K562 (cell line): ENCODE measurements at regions not wholly inside any gene's neighbourhood (a gene's known extent, or its start where the extent isn't known, plus 50 kb on each side); places are given as distances from the start of the nearest gene placed in this dataset.

Experiments
- ATF7 ChIP-seq: fragments of 450-650 bp; IDR thresholded peaks from 2 replicates; pipeline ENCODE4 v1.7.1; 2014; ENCODE audit warnings: mild to moderate bottlenecking, moderate library complexity
- CCNT2 ChIP-seq: IDR thresholded peaks from 2 replicates; pipeline ENCODE4 v1.6.1; 2011; ENCODE audit warnings: borderline replicate concordance, low read depth, mild to moderate bottlenecking, moderate library complexity, mixed read lengths, low read length; ENCODE audit not compliant: insufficient read length; ENCODE audit errors: extremely low read depth
- CUX1 ChIP-seq: fragments of 200-800 bp; sonication (Bioruptor generic); IDR thresholded peaks from 2 replicates; pipeline ENCODE4 v1.6.1; 2016; ENCODE audit warnings: missing genetic modification characterization, missing compliant biosample characterization
- GABPA ChIP-seq: fragments of 200-800 bp; sonication (Bioruptor generic); conservative IDR thresholded peaks from 2 replicates; pipeline ENCODE4 v1.6.1; 2016; ENCODE audit warnings: low read depth, missing genetic modification characterization, missing compliant biosample characterization
- KLF10 ChIP-seq: fragments of 250-450 bp; sonication (Bioruptor Pico); IDR thresholded peaks from 2 replicates; pipeline ENCODE4 v1.6.1; 2021; ENCODE audit warnings: matching md5 sums
- NCOA1 ChIP-seq: fragments of 450-650 bp; IDR thresholded peaks from 2 replicates; pipeline ENCODE4 v1.6.1; 2016; ENCODE audit warnings: low read depth
- NEUROD1 ChIP-seq: fragments of 150-350 bp; IDR thresholded peaks from 2 replicates; pipeline ENCODE4 v1.6.1; 2014; ENCODE audit warnings: borderline replicate concordance, low read length, low read depth; ENCODE audit not compliant: partially characterized antibody
- SRSF7 ChIP-seq: fragments of 200-400 bp; formaldehyde crosslinking; optimal IDR thresholded peaks from 2 replicates; pipeline ENCODE3; 2017; ENCODE audit warnings: mild to moderate bottlenecking, low read depth, low read length
- ZNF23 ChIP-seq: fragments of 250-450 bp; sonication (Bioruptor Pico); IDR thresholded peaks from 2 replicates; pipeline ENCODE4 v1.4.0; 2020; ENCODE audit warnings: mild to moderate bottlenecking
- ZNF24 ChIP-seq: fragments of 450-650 bp; IDR thresholded peaks from 2 replicates; pipeline ENCODE4 v1.6.1; 2016
- ZNF644 ChIP-seq: fragments of 200-800 bp; sonication (Bioruptor generic); IDR thresholded peaks from 2 replicates; pipeline ENCODE4 v1.6.1; 2016; ENCODE audit warnings: low read depth, missing genetic modification characterization, missing compliant biosample characterization
- TF ChIP-seq, protein P1 (sequence below): fragments of 250-450 bp; sonication (Bioruptor Pico); IDR thresholded peaks from 2 replicates; pipeline ENCODE4 v1.4.0; 2020; ENCODE audit warnings: mild to moderate bottlenecking, moderate library complexity
- TF ChIP-seq, protein P2 (sequence below): conservative IDR thresholded peaks from 2 replicates; pipeline ENCODE4 v1.6.1; 2011; ENCODE audit warnings: low read depth, mild to moderate bottlenecking, low read length; ENCODE audit not compliant: control insufficient read depth
- TF ChIP-seq, protein P3 (sequence below): fragments of 450-650 bp; formaldehyde crosslinking; IDR thresholded peaks from 2 replicates; pipeline ENCODE4 v1.4.0; 2020; ENCODE audit warnings: mild to moderate bottlenecking, moderate library complexity

DNA sequence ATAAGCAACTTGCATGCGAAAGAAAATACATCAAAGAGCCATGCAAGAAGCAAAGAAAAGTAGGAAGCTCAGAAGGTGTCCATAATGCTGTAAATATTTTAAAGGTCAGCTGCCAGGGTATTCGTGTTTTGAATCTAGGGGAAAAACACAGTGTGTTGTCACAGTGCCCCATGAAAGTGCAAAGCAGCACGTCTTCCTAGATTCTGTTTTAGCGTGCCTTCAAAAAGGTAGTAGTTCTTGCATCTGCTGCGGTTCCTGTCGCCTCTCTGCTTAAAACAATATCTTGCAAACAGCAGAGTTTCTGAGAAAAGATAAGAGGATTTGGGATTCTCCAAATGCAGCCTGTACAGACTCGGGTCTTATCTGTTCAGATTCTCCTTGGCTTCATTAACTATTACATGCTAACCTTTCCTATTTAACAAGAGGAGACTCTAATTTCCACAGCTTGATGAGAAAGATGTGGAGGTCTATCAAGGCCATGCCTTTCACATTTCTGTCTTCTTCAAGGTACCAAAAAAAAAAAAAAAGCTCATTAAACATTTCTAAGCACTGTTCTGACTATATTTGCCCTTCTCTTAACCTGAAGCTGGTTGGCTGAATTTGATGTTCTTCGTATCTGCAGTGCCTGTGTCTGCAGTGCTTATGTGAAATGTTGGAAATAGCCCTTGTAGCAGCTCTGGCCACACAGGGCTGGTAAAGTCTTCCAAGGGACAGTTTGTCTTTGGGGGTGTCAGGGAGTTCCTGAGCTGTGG is 297.5 kb downstream of the ADGB start (continued):
- TF ChIP-seq ZNF23 (CRISPR knock-in tag): no peak
- TF ChIP-seq ZNF24: no peak
- TF ChIP-seq CUX1 (CRISPR knock-in tag): 0 out of 2 replicates have a peak, but pooled peaks have one; percentile 51
- peak; percentile 60 for TF ChIP-seq CCNT2
- TF ChIP-seq, protein P1, sequence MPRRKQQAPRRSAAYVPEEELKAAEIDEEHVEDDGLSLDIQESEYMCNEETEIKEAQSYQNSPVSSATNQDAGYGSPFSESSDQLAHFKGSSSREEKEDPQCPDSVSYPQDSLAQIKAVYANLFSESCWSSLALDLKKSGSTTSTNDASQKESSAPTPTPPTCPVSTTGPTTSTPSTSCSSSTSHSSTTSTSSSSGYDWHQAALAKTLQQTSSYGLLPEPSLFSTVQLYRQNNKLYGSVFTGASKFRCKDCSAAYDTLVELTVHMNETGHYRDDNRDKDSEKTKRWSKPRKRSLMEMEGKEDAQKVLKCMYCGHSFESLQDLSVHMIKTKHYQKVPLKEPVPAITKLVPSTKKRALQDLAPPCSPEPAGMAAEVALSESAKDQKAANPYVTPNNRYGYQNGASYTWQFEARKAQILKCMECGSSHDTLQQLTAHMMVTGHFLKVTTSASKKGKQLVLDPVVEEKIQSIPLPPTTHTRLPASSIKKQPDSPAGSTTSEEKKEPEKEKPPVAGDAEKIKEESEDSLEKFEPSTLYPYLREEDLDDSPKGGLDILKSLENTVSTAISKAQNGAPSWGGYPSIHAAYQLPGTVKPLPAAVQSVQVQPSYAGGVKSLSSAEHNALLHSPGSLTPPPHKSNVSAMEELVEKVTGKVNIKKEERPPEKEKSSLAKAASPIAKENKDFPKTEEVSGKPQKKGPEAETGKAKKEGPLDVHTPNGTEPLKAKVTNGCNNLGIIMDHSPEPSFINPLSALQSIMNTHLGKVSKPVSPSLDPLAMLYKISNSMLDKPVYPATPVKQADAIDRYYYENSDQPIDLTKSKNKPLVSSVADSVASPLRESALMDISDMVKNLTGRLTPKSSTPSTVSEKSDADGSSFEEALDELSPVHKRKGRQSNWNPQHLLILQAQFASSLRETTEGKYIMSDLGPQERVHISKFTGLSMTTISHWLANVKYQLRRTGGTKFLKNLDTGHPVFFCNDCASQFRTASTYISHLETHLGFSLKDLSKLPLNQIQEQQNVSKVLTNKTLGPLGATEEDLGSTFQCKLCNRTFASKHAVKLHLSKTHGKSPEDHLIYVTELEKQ (CRISPR knock-in tag): peak; percentile 68; the same call in 1 of the 2 replicates
- TF ChIP-seq ATF7: 0 out of 2 replicates have a peak, but pooled peaks have one; percentile 54
- no peak; the same call in none of the 2 replicates for TF ChIP-seq ZNF644 (tag)
- peak; percentile 17 for TF ChIP-seq NEUROD1
- TF ChIP-seq GABPA (tag): 0 out of 2 replicates have a peak, but pooled peaks have one; percentile 12
- TF ChIP-seq, protein P2, sequence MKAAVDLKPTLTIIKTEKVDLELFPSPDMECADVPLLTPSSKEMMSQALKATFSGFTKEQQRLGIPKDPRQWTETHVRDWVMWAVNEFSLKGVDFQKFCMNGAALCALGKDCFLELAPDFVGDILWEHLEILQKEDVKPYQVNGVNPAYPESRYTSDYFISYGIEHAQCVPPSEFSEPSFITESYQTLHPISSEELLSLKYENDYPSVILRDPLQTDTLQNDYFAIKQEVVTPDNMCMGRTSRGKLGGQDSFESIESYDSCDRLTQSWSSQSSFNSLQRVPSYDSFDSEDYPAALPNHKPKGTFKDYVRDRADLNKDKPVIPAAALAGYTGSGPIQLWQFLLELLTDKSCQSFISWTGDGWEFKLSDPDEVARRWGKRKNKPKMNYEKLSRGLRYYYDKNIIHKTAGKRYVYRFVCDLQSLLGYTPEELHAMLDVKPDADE: no peak
- 0 out of 2 replicates have a peak, but pooled peaks have one; percentile 18 for TF ChIP-seq NCOA1
- TF ChIP-seq, protein P3, sequence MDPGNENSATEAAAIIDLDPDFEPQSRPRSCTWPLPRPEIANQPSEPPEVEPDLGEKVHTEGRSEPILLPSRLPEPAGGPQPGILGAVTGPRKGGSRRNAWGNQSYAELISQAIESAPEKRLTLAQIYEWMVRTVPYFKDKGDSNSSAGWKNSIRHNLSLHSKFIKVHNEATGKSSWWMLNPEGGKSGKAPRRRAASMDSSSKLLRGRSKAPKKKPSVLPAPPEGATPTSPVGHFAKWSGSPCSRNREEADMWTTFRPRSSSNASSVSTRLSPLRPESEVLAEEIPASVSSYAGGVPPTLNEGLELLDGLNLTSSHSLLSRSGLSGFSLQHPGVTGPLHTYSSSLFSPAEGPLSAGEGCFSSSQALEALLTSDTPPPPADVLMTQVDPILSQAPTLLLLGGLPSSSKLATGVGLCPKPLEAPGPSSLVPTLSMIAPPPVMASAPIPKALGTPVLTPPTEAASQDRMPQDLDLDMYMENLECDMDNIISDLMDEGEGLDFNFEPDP (CRISPR knock-in tag): 0 out of 2 replicates have a peak, but pooled peaks have one; percentile 11
- no peak for TF ChIP-seq SRSF7
- TF ChIP-seq KLF10: no peak
